ENCODE measurements at regions not wholly inside any gene's neighbourhood (a gene's known extent, or its start where the extent isn't known, plus 50 kb on each side); places are given as distances from the start of the nearest gene placed in this dataset.

- no peaks in the 10 kb centered on the region for H3K36me3 ChIP-seq
- H3K27ac ChIP-seq = no peak overlapping the region
- TF ChIP-seq CTCF (IDR thresholded peaks at IDR 0.05) = no peak
- TF ChIP-seq POLR2A (IDR thresholded peaks at IDR 0.05) = no peak
- no peak for DNase-seq
- no peak overlapping the region for H3K4me3 ChIP-seq (replicated peaks in 1 of 3)
- no peaks in the 10 kb centered on the region for H3K27me3 ChIP-seq
- intact Hi-C loops (cut with DNase I) = no loop called here
- 79 to 89% methylated on average over 2 of the region's 2 CpGs for WGBS, 2 donors
- H3K9me3 ChIP-seq = no peaks in the 10 kb centered on the region
- H3K4me1 ChIP-seq = no peaks in the 10 kb centered on the region
These were observed 443.7 kb downstream of the TYW1 start for GRCh38 chr7:67440321-67440720.

GRCh38 chr7:67445728-67446127 is 449.1 kb downstream of the TYW1 start:
- TF ChIP-seq POLR2A (IDR thresholded peaks at IDR 0.05) = no peak
- no peak for TF ChIP-seq CTCF (IDR thresholded peaks at IDR 0.05)
- Histone ChIP-seq H3K4me1 (no peaks in the 10 kb centered on the region), H3K27me3 (no peaks in the 10 kb centered on the region), H3K36me3 (no peaks in the 10 kb centered on the region), H3K27ac (no peak overlapping the region), H3K9me3 (no peaks in the 10 kb centered on the region), H3K4me3 (replicated peaks in 1 of 3) (no peak overlapping the region)
- 88 to 97% methylated on average over 4 of the region's 4 CpGs for WGBS, 2 donors
- DNase-seq = no peak
- intact Hi-C loops (cut with DNase I) = no loop called here

- TF ChIP-seq CTCF (IDR thresholded peaks at IDR 0.05) = no peak
- TF ChIP-seq POLR2A (IDR thresholded peaks at IDR 0.05) = no peak
- intact Hi-C loops (cut with DNase I) = no loop called here
- Histone ChIP-seq H3K27me3 (no peaks in the 10 kb centered on the region), H3K36me3 (no peaks in the 10 kb centered on the region), H3K4me3 (replicated peaks in 1 of 3) (no peak overlapping the region), H3K27ac (no peak overlapping the region), H3K9me3 (no peaks in the 10 kb centered on the region), H3K4me1 (no peaks in the 10 kb centered on the region)
- DNase-seq = no peak
These were observed 450.7 kb downstream of the TYW1 start for GRCh38 chr7:67447297-67447696.

- H3K27me3 ChIP-seq = no peaks in the 10 kb centered on the region
- no peak for TF ChIP-seq CTCF (IDR thresholded peaks at IDR 0.05)
- no peak for TF ChIP-seq POLR2A (IDR thresholded peaks at IDR 0.05)
- no peaks in the 10 kb centered on the region for H3K9me3 ChIP-seq
- 39 to 48% methylated on average over 1 of the region's 1 CpG for WGBS, 2 donors
- no peak overlapping the region for H3K4me3 ChIP-seq (replicated peaks in 1 of 3)
- H3K36me3 ChIP-seq = no peaks in the 10 kb centered on the region
- no peak for DNase-seq
- H3K27ac ChIP-seq = no peak overlapping the region
- intact Hi-C loops (cut with DNase I) = no loop called here
- H3K4me1 ChIP-seq = no peaks in the 10 kb centered on the region
These were observed 451.6 kb downstream of the TYW1 start for GRCh38 chr7:67448271-67448670.

- no peak overlapping the region for H3K27ac ChIP-seq
- no peak for TF ChIP-seq POLR2A (IDR thresholded peaks at IDR 0.05)
- no peak for TF ChIP-seq CTCF (IDR thresholded peaks at IDR 0.05)
- H3K4me3 ChIP-seq (replicated peaks in 1 of 3) = no peak overlapping the region
- no peaks in the 10 kb centered on the region for H3K27me3 ChIP-seq
- WGBS, 2 donors = 68 to 87% methylated on average over 3 of the region's 3 CpGs
- no peaks in the 10 kb centered on the region for H3K4me1 ChIP-seq
- DNase-seq = no peak
- H3K9me3 ChIP-seq = no peaks in the 10 kb centered on the region
- no peaks in the 10 kb centered on the region for H3K36me3 ChIP-seq
- intact Hi-C loops (cut with DNase I) = no loop called here
These were observed 453.5 kb downstream of the TYW1 start for GRCh38 chr7:67450171-67450570.
